Astrocyte of the cerebellum (primary cell): ENCODE measurements at regions not wholly inside any gene's neighbourhood (a gene's known extent, or its start where the extent isn't known, plus 50 kb on each side); places are given as distances from the start of the nearest gene placed in this dataset.

Source experiments
- DNase-seq: peaks from one replicate; pipeline ENCODE4 v3.0.0-alpha.2; 2011; ENCODE audit warnings: low read depth
- H3K4me3 ChIP-seq: 2 replicates; pipeline ENCODE4 v1.5.1; 2011; ENCODE audit warnings: mild to moderate bottlenecking, low read depth, low read length, moderate library complexity
- in situ Hi-C: cut with HindIII; loops from 2 replicates; pipeline ENCODE4 v1.10.0; 2017; ENCODE audit warnings: low sequenced_read_pairs
- TF ChIP-seq, protein P1 (sequence below): IDR thresholded peaks from 2 replicates; pipeline ENCODE4 v1.5.1; 2012; ENCODE audit warnings: low read length, low read depth, moderate library complexity, mild to moderate bottlenecking; ENCODE audit errors: missing control alignments

DNA sequence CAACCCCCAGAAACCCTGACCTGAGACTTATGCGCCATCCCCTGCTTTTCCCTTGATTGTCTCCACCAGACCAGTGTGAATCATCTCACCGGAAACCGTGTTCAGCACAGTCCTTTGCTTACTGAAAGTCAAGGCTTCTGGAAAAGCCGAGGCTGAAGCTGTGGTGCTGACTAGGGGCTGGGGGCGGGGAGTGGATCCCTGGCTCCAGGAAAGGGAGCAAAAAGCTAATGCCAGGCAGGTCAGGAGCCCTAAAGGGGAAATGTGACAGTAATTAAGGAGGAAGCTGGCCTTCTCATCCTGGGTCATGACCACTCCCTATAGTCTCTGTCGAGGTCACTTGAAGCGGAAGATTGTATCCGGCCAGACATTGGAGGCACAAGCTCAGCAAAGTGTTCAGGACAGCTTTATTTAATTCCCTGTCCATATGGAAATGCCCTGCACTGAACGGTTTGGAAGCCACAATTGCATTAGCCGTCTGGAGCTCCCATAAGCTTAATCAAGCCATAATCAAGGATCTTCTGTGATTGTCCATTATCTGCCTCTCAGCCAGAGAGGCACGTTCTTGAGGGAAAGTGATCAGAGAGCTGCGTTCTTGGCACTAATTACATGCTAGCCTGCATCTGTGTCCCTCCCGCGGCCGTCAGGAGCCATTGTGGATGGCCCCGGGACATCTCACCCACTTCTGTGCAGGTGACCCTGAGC lies 403.6 kb downstream of the RRAGC start:
- TF ChIP-seq, protein P1, sequence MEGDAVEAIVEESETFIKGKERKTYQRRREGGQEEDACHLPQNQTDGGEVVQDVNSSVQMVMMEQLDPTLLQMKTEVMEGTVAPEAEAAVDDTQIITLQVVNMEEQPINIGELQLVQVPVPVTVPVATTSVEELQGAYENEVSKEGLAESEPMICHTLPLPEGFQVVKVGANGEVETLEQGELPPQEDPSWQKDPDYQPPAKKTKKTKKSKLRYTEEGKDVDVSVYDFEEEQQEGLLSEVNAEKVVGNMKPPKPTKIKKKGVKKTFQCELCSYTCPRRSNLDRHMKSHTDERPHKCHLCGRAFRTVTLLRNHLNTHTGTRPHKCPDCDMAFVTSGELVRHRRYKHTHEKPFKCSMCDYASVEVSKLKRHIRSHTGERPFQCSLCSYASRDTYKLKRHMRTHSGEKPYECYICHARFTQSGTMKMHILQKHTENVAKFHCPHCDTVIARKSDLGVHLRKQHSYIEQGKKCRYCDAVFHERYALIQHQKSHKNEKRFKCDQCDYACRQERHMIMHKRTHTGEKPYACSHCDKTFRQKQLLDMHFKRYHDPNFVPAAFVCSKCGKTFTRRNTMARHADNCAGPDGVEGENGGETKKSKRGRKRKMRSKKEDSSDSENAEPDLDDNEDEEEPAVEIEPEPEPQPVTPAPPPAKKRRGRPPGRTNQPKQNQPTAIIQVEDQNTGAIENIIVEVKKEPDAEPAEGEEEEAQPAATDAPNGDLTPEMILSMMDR, result no peak
- no peak overlapping the region for H3K4me3 ChIP-seq
- DNase-seq, result no peak
- in situ Hi-C loops, result no loop called here

DNA sequence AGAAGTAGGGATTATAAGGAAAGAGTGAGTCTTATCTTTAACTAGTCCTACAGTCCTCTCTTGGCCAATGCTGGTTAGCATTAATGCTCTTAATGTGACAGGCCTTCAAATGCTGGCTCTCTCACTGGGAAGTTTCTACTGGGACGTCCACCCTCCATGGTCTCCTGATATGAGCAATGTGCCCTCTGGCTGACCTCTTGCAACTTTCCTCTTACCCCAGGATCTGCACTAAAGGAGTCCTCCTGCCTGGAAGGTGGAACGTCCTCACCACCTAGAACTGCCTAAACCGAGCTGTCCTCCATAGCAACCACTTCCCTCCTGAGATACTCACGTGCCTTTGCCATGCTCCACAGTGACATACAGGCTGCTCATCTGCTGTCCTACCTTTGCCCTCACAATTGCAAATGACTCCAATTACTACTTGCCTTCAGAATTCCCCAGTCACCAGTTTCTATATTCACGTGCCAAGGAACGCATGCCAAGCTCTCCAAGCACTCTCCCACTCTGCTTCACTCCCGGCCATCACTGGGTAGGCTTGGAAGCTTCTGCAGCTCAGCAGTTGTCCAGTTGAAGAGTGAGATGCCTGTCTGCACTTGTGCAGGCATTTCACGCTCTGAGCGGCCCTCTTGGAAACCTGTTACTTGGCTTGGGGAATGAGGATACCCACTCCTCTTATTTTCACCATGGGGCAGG lies 404.7 kb downstream of the RRAGC start:
- TF ChIP-seq, protein P1, result no peak
- no peak overlapping the region for H3K4me3 ChIP-seq
- in situ Hi-C loops, result no loop called here
- no peak for DNase-seq

DNA sequence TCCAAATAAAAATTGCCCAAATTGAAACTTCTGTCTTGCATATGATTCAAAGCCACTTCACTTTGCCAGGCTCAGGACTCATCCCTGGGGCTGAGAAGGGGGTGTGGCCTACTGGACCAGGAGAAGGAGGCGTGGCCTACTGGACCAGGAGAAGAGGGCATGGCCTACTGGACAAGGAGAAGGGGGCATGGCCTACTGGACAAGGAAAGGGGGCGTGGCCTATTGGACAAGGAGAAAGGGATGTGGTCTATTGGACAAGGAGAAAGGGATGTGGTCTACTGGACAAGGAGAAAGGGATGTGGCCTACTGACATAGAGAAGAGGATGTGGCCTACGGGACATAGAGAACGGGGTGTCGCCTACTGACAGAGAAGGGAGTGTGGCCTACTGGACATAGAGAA lies 405.3 kb downstream of the RRAGC start:
- TF ChIP-seq, protein P1, result no peak
- no peak overlapping the region for H3K4me3 ChIP-seq
- in situ Hi-C loops, result no loop called here
- no peak for DNase-seq

DNA sequence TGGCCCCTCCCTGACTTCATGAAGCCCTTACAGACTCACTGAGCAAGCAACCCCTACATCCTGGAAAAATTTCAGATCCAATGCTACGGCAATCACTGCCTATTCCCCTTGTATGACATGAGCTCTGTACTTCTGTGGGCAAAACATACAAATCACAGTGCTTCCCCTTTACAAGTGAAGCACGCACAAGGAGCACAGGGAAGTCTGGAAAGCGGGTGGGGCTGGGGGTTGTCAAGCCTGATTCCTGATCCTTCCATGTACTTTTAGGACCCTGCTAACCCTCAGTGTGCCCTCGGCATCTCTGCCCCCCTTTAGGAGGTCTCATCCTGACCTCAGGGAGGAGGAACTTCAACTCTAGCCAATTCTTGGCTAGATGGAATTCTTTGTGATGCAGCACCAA lies 405.7 kb upstream of the POU3F1 start:
- in situ Hi-C loops, result no loop called here
- no peak for DNase-seq
- TF ChIP-seq, protein P1, result no peak
- H3K4me3 ChIP-seq, result no peak overlapping the region

DNA sequence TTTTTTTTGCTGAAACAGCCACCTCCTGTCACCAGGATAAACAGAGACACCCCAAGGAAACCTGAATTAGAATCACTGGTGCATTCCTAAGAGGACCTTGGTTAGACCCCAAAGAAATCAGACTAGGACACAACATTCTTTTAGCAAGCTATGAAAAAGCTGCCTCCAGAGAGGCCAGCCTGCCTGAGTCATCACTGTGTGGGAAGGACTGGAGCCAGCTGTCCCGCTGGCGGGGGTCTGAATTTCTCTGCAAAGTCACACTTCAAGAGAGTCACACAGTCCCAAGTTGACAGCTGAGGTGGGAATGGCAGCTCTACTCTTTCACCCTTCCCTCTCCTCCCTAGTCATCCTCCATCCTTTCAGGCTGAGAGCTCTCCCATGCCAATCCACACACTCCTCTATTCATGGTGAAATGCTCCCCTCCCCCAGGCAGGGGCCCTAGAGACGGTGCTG lies 405.0 kb upstream of the POU3F1 start:
- in situ Hi-C loops, result no loop called here
- H3K4me3 ChIP-seq, result no peak overlapping the region
- TF ChIP-seq, protein P1, result no peak
- DNase-seq, result peak; percentile 46

DNA sequence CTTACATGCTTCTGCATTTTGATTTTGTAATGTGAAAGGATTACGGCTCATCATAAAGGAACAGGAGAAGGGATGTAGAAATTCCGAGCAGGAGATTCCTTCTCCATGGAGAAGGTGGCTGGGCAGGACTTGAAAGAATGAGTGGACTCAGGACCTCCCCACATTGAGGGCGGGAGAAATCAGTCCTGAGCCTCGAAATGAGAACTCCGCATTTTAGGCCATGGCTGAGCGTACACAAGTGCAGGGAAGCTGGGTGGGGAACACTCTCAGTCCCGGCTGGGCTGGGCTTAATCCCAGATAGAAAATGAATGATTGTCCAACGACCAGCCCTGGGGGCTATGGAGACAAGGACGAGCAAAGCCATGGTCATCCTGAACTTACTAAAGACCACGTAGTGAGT lies 402.3 kb upstream of the POU3F1 start:
- TF ChIP-seq, protein P1, result no peak
- in situ Hi-C loops, result no loop called here
- no peak overlapping the region for H3K4me3 ChIP-seq
- DNase-seq, result no peak
